Suprapubic skin (tissue), 4 donors: ENCODE measurements at regions not wholly inside any gene's neighbourhood (a gene's known extent, or its start where the extent isn't known, plus 50 kb on each side); places are given as distances from the start of the nearest gene placed in this dataset.

ENCODE experiments used
- CTCF ChIP-seq, 2 donors: fragments of 200-600 bp in 1 of 2; fragments of 450-650 bp in 1 of 2; sonication (generic) in 1 of 2; IDR thresholded peaks; one replicate each; pipeline ENCODE4 v1.5.1; 2016 to 2019; ENCODE audit warnings: antibody characterized with exemption in 2 of 2, mild to moderate bottlenecking in 1 of 2, moderate library complexity in 1 of 2
- EP300 ChIP-seq: sonication (generic); formaldehyde crosslinking; IDR thresholded peaks from one replicate; pipeline ENCODE4 v1.6.1; 2017; ENCODE audit warnings: antibody characterized with exemption
- POLR2A ChIP-seq, 2 donors: fragments of 450-650 bp; IDR thresholded peaks; one replicate each; pipeline ENCODE4 v1.6.1; 2017; ENCODE audit warnings: antibody characterized with exemption in 2 of 2, mild to moderate bottlenecking in 2 of 2, moderate library complexity in 2 of 2
- POLR2AphosphoS5 ChIP-seq, 3 donors: sonication (generic); formaldehyde crosslinking; IDR thresholded peaks; one replicate each; pipeline ENCODE4 v1.6.1; 2017; ENCODE audit warnings: antibody characterized with exemption in 3 of 3

- TF ChIP-seq POLR2A (IDR thresholded peaks at IDR 0.05): no peak
- no peak for TF ChIP-seq CTCF (IDR thresholded peaks at IDR 0.05)
- TF ChIP-seq POLR2AphosphoS5 (IDR thresholded peaks at IDR 0.05): no peak
- TF ChIP-seq EP300: no peak
These were observed 1792.3 kb downstream of the EFNA5 start for GRCh38 chr5:105878402-105878801.
